GM21526 (cell line): ENCODE measurements at regions not wholly inside any gene's neighbourhood (a gene's known extent, or its start where the extent isn't known, plus 50 kb on each side); places are given as distances from the start of the nearest gene placed in this dataset.
A peak's percentile ranks its signal among the peaks of the same experiment; 100 is the strongest.
"Not testable (repeated sequence)": the region's sequence is repeated elsewhere in the genome, so short reads cannot be mapped to it uniquely, and the experiment has no call there.

Source experiments
- ATAC-seq: cut with Tn5 transposase; IDR thresholded peaks from one replicate; pipeline ENCODE4 v1.9.1; 2021; ENCODE audit warnings: moderate library complexity; ENCODE audit not compliant: unreplicated experiment, low FRiP score

GRCh38 chr5:112566251-112566650 lies 147.2 kb upstream of the EPB41L4A start:
- no peak for ATAC-seq

GRCh38 chr5:112569596-112569995 lies 150.5 kb upstream of the EPB41L4A start:
- no peak for ATAC-seq

GRCh38 chr5:112570708-112571444 lies 151.8 kb upstream of the EPB41L4A start:
- ATAC-seq = no peak

GRCh38 chr5:112573441-112573840 lies 154.4 kb upstream of the EPB41L4A start:
- no peak for ATAC-seq

GRCh38 chr5:112574536-112574935 lies 155.5 kb upstream of the EPB41L4A start:
- no peak for ATAC-seq

- no peak for ATAC-seq
These were observed 157.3 kb upstream of the EPB41L4A start for GRCh38 chr5:112576298-112576925.

GRCh38 chr5:112579599-112580170 lies 158.0 kb upstream of the APC start:
- ATAC-seq = no peak

- no peak for ATAC-seq
These were observed 155.8 kb upstream of the APC start for GRCh38 chr5:112581811-112582320.

GRCh38 chr5:112583166-112583565 lies 154.5 kb upstream of the APC start:
- no peak for ATAC-seq

GRCh38 chr5:112584781-112585180 lies 152.9 kb upstream of the APC start:
- no peak for ATAC-seq

- no peak for ATAC-seq
These were observed 151.1 kb upstream of the APC start for GRCh38 chr5:112586596-112587062.

GRCh38 chr5:112590858-112591257 lies 146.8 kb upstream of the APC start:
- not testable (repeated sequence) for ATAC-seq

GRCh38 chr5:112594095-112594850 lies 143.4 kb upstream of the APC start:
- ATAC-seq = no peak

- ATAC-seq = no peak
These were observed 142.7 kb upstream of the APC start for GRCh38 chr5:112594941-112595340.

GRCh38 chr5:112597831-112598230 lies 139.9 kb upstream of the APC start:
- no peak for ATAC-seq

- ATAC-seq = not testable (repeated sequence)
These were observed 137.2 kb upstream of the APC start for GRCh38 chr5:112600510-112600909.

GRCh38 chr5:112604732-112605630 lies 132.7 kb upstream of the APC start:
- peak; percentile 74 for ATAC-seq

GRCh38 chr5:112608975-112609374 lies 128.7 kb upstream of the APC start:
- no peak for ATAC-seq

- no peak for ATAC-seq
These were observed 125.0 kb upstream of the APC start for GRCh38 chr5:112612663-112613062.

- ATAC-seq = no peak
These were observed 123.4 kb upstream of the APC start for GRCh38 chr5:112614285-112614684.
